ENCODE measurements at regions not wholly inside any gene's neighbourhood (a gene's known extent, or its start where the extent isn't known, plus 50 kb on each side); places are given as distances from the start of the nearest gene placed in this dataset.

- TF ChIP-seq CTCF (IDR thresholded peaks at IDR 0.05; ENCODE audit: insufficient read depth, low read depth, low read length), result no peak
- no peak for TF ChIP-seq EZH2 (IDR thresholded peaks at IDR 0.05; ENCODE audit: insufficient read depth, low read length)
Measured at GRCh38 chr1:244330318-244330625, 121.4 kb downstream of the ADSS2 start.
